Fibroblast of skin of scalp (primary cell): ENCODE measurements at regions not wholly inside any gene's neighbourhood (a gene's known extent, or its start where the extent isn't known, plus 50 kb on each side); places are given as distances from the start of the nearest gene placed in this dataset.

Experiments used
- DNase-seq: peaks from one replicate; pipeline ENCODE4 v3.0.0-alpha.2; 2013

- no peak for DNase-seq
Measured at GRCh38 chr13:88896466-88896865, 1225.3 kb downstream of the SLITRK5 start.

DNA sequence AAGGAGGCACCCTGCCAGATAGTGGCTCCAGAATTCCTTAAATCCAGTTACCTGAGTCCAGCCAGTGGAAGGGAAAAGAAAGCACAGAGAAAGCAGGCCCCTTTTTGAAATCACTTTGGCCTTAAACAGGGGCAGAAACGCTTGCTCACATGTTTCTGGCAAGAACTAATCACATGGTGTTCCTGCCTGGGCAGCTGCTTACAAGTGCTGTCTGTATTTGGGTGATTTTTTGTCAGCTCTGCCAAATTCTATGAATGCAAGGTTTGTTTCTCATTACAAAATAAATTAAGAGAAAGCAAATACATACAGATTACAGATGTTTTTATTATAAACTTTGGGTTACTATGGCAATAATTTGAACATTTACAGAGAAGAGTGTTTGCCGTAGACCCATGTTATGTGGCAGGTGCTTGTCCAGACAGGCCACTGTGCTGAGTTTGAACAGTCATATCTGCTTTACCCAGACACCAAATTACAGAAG is 1237.8 kb downstream of the SLITRK5 start:
- no peak for DNase-seq

DNA sequence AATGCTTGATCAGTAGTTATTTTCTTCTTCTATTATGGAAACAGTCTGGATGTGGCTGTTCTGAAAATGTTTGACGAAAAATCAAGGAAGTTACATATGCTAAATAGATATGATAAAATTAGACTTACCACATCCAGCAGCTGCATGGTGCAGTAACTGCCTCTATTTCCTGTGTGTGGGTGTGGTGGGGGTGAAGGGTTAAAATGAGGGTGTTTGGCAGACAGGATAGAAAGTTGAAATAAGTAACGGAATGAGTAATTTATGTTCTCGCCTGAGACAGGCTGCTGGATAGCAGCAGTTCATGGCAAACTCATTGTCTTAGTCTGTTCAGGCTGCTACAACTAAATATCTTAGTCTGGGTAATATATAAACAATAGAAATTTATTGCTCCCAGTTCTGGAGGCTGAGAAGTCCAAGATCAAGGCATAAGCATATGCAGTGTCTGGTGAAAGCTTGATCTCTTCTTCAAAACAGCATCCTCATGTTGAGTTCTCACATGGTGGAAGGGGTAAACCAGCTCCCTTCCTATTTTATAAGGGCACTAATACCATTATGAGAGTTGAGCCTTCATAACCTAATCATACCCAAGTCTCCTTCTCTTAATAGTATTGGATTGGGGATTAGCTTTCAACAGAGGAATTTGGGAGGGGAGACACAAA is 1248.9 kb downstream of the SLITRK5 start:
- no peak for DNase-seq

GRCh38 chr13:88925954-88926353 is 1254.8 kb downstream of the SLITRK5 start:
- no peak for DNase-seq

DNA sequence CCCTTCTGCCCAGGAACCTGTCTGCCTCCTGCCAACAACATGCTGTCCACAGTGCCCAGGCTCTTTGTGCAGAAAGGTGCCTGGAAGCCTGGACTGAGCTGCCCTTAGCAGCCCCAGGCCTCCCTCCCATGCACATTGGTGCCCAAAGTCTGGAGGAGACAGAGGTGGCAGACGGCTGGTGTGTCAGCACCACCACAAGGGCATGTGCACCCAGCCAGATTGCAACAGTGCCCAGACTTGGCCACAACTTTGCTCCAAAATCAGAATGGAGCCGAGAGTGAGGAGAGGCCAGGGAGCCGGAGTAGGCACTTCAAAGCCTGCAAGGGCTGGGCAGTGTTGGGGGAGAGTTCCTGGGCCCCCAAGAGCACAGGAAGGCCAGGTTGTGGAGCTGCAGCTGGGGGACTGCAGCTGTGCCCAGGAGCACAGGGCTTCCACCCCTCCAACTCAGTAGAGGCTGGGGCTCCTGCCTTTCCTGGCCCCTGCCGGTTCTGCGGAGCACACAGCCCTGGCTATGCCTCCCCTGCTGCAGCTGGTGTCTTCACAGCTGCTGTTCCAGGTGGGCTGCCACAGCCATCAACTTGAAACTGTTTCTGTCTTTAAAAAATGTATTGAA is 1255.8 kb downstream of the SLITRK5 start:
- DNase-seq: no peak

DNA sequence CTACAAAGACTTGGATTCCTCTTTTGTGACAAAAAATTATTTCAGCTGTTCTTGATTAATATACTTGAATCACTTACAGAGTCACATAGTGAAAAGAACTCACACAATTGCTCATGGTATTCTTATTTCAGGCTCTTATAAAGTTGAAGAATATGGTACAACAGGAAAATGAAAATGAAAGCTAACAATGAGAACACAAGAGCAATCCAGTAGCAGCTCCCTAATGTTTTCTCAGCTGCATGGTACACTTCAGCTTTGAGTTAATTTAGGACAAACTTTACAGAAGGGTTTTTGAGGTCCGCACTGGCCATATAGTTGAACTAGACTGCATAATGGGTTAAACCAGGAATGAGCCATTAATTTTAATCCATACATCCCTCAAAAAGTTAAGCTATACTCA is 1261.8 kb downstream of the SLITRK5 start:
- peak; percentile 8 for DNase-seq

DNA sequence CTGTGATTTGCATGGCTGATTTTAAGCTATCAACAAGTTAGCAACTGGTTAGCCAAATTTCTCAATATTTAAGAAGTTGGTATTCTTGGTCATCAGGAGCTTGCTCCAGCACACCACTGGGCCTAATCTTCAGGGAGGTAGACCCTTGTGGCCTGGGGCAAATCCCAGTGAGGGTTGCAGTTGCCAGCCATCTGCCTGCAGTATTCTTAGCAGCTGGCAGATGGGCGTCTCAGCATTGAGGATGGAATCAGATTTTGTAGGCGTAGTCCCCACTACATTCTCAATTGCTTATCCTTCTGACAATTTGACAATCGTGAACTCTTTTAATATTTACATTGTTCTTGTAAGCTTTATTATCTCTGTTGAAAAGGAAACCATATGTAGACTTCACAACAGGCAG is 1266.2 kb downstream of the SLITRK5 start:
- no peak for DNase-seq

DNA sequence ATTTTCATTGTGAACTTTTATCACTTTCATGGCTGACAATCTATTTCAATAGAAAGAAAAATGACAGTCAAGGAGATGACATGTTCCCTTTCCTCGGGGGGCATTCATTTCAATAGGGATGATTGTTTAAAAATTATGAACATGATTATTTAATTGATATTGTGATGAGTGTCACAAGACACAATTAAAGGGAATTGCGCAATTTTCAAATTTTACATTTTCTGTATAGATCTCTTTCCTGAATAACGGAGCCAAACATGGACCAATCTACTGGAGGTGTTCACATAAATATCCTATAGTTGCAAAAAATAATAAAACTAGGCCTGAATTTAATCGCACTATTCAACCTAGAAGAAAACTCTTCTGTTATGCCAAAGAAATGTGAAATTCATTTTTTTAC is 1274.6 kb downstream of the SLITRK5 start:
- no peak for DNase-seq

GRCh38 chr13:88948501-88948900 is 1277.3 kb downstream of the SLITRK5 start:
- no peak for DNase-seq

DNA sequence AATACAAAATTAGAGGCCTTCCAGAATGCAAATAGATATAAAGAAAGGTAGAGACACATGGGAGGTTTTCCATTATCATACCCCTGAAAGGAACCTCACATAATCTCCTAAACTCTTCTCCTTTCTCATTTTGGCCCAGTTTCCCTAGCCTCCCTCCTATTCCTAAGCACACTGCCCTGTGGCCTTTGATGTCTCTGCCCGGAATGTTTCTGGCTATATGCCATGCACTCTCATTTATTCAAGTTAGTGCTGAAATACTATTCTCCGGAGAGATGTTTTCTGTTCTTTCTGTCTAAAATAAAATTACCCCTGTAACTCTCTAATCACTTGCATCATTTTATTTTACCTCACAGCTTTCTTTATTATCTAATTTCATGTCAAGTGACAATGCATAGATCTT is 1287.7 kb downstream of the SLITRK5 start:
- DNase-seq: no peak

GRCh38 chr13:88976466-88976865 is 1305.3 kb downstream of the SLITRK5 start:
- DNase-seq: no peak

DNA sequence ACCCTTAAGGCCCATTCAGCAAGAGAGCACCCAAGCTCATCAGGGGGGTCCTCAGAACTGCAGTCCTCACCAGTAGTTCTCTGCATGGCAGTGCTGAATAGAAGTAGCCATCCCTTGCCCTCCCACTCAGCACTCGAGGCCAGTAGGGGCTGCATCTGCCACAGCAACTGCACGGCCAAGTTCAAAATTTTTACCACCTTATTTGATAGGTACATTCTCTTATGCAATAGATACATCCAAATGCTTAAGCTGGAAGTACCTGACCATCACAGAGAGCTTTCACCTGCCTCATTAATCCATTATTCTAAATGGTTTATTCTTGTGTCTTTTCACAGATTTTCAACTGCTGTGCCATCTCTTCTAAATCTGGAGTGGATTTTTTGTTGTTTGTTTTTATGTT is 1307.4 kb downstream of the SLITRK5 start:
- DNase-seq: no peak

DNA sequence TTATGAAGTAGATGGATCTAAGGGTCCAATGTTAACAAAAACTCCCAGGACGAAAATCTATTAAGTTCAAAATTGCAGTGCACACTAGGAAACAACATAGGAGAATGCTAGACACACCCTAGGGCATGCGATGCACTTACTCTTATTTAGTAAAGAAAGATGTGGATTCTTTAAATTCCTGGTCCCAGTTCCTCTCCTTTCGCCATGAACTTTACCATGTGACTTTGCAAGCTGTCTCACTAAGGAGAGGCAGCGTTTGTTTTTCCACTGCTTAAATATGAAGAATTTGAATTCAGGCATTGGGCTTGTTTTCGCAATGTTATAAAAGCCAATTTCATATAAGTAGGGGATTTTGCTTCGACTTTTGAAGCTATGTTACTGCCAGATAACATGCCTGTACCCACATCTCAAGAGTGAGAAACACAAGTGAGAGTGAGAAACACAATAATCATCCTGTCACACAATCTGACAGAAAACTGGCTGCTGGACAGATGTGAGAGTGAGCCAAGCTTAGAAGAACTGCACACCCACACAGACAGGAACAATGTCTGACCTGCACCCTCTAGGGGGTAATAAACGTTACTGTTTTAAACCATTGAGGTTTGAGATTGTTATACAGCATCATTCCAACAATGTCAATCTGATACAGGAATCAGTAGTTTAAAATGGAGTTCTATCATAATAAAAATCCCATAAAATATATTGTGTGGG is 1308.4 kb downstream of the SLITRK5 start:
- DNase-seq: peak; percentile 0

GRCh38 chr13:89003656-89004055 is 1332.5 kb downstream of the SLITRK5 start:
- no peak for DNase-seq

GRCh38 chr13:89011615-89012014 is 1340.4 kb downstream of the SLITRK5 start:
- DNase-seq: no peak

GRCh38 chr13:89027694-89028306 is 1356.6 kb downstream of the SLITRK5 start:
- DNase-seq: no peak

DNA sequence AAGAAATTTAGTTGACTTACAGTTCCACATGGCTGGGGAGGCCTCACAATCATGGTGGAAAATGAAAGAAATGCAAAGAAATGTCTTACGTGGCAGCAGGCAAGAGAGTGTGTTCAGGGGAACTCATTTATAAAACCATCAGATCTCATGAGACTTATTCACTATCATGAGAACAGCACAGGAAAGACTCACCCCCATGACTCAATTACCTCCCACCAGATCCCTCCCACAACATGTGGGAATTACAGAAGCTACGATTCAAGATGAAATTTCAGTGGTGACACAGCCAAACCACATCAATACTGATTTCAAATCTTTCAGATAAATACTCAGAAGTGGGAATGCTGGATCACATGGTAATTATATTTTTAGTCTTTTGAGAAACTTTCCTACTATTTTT is 1357.9 kb downstream of the SLITRK5 start:
- DNase-seq: no peak

GRCh38 chr13:89034015-89034414 is 1362.8 kb downstream of the SLITRK5 start:
- no peak for DNase-seq

DNA sequence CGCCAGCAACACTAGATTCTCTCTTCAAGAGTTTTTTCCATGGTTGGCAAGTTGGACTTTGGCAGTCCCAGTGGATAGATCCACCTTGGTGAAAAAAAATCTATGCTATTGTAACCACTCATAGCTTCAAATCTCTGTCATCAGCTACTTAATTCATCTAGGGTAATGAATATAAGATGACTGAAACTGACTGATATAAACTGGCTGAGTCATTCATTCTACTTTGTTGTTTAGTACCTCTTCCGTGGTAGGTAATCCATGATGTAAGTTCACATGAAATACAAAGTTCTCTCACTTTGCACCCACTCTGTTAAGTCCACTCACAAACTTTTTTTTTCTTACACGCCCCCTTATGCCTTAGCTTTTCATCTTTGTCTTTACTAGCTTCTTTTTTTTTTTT is 1381.5 kb downstream of the SLITRK5 start:
- no peak for DNase-seq

DNA sequence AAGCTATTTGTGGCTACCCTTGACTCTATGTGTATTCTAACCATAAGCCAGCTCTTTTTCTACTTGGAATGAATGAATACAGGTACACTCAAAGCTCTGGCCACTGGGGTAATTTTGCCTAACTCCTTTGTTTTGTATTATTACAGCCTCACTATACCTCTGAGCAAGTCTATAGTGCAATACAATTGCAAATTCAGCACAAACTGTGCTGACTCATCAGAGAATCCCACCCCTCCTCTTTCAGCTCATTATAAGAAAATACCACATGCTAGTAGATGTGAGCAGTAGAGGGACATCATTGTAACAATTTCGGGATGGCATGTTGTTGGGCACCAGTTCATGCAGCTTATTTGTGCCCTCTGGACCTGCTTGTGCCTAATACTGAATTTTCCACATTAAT is 1382.2 kb downstream of the SLITRK5 start:
- DNase-seq: no peak

DNA sequence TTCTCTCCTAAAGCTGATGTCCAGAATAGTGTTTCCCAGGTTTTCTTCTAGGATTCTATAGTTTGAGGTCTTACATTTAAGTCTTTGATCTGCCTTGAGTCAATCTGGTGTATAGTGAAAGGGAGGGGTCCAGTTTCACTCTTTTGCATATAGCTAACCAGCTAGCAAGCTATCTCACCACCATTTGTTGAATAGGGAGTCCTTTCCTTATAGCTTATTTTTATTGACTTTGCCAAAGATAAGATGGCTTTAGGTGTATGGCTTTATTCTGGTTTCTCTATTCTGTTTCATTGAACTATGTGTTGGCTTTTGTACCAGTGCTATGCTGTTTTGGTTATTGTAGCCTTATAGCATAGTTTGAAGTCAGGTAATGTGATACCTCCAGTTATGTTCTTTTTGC is 1386.1 kb downstream of the SLITRK5 start:
- no peak for DNase-seq

DNA sequence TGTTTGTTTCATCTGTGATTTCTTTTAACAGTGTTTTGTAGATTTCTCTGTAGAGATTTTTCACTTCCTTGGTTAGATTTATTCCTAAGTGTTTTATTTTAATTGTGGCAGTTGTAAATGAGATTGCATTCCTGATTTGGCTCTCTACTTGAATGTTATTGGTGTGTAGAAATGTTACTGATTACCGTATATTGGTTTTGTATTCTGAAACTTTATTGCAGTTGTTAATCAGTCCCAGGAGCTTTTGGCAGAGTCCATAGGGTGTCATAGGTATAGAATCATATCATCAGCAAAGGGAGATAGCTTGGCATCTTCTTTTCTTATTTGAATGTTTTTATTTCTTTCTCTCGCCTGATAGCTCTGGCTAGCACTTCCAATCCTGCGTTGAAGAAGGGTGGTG is 1386.7 kb downstream of the SLITRK5 start:
- no peak for DNase-seq

- DNase-seq: no peak
Measured at GRCh38 chr13:89061821-89062220, 1390.7 kb downstream of the SLITRK5 start.
